ENCODE measurements at regions not wholly inside any gene's neighbourhood (a gene's known extent, or its start where the extent isn't known, plus 50 kb on each side); places are given as distances from the start of the nearest gene placed in this dataset.

GRCh38 chr20:16970776-16971175 lies 222.6 kb downstream of the OTOR start:
- Histone ChIP-seq H3T11ph (ENCODE audit: low read length) (no peak overlapping the region), H3K27me3 (ENCODE audit: insufficient read depth, low read length) (no peaks in the 10 kb centered on the region), H2AFZ (ENCODE audit: low read length) (no peak overlapping the region), H4K20me1 (ENCODE audit: control insufficient read depth, insufficient read depth, insufficient read length) (no peaks in the 10 kb centered on the region), H3K4me2 (ENCODE audit: insufficient read depth, insufficient read length, low read length) (no peak overlapping the region), H4K8ac (replicated peaks; ENCODE audit: insufficient read length, low read depth, low read length) (no peak overlapping the region), H3K18ac (ENCODE audit: insufficient read length, low read depth, low read length) (no peak overlapping the region), H3K4me1 (ENCODE audit: insufficient read depth, low read length) (no peaks in the 10 kb centered on the region; the same call in 1 of the 2 replicates), H3K9me3 (ENCODE audit: control insufficient read depth, low read depth, low read length) (no peaks in the 10 kb centered on the region), H4K91ac (ENCODE audit: insufficient read length, low read depth, low read length) (no peak overlapping the region), H2BK5ac (ENCODE audit: insufficient read length, low read length) (no peak overlapping the region), H3K56ac (ENCODE audit: insufficient read length, low read depth, low read length) (no peak overlapping the region), H2AK5ac (ENCODE audit: insufficient read length, low read length) (no peak overlapping the region), H4K5ac (ENCODE audit: insufficient read length, low read depth, low read length) (no peak overlapping the region), H3K14ac (ENCODE audit: insufficient read depth, low read length) (no peak overlapping the region), H3K23ac (ENCODE audit: insufficient read length, low read depth, low read length) (no peak overlapping the region), H2BK12ac (ENCODE audit: insufficient read length, low read depth, low read length) (no peak overlapping the region), H3K23me2 (ENCODE audit: insufficient read length, low read depth, low read length, poor library complexity, severe bottlenecking) (no peaks in the 10 kb centered on the region), H2BK120ac (ENCODE audit: low read depth, low read length, poor library complexity, severe bottlenecking) (no peak overlapping the region), H3K4ac (ENCODE audit: low read depth, low read length) (no peak overlapping the region), H2BK15ac (ENCODE audit: low read depth, low read length) (no peak overlapping the region), H3K79me2 (ENCODE audit: insufficient read depth, low read length) (no peaks in the 10 kb centered on the region), H2BK20ac (ENCODE audit: low read depth, low read length, poor library complexity, severe bottlenecking) (no peak overlapping the region), H3K27ac (ENCODE audit: insufficient read length, low read depth, low read length) (no peak overlapping the region), H3K9ac (ENCODE audit: extremely low read depth, insufficient read length, low read length) (no peak overlapping the region), H3K79me1 (ENCODE audit: insufficient read depth, low read depth, low read length, poor library complexity, severe bottlenecking) (no peaks in the 10 kb centered on the region)
- H3K4me1 Mint-ChIP-seq: peaks cover 2 to 7% of the 10 kb centered on the region in 2 experiments; a peak in 2 of 4 replicates
- H3K27me3 Mint-ChIP-seq (ENCODE audit: low read depth): no peaks in the 10 kb centered on the region; the same call in 1 of the 2 replicates
- no peak for TF ChIP-seq CTCF (conservative IDR thresholded peaks at IDR 0.05)
- no CpG with 5 or more reads among the region's 3 CpGs for WGBS (ENCODE audit: extremely low coverage, insufficient read length, low lambda C conversion rate)
- no peak for DNase-seq
- peaks cover 0 to 6% (median 0%) of the 10 kb centered on the region in 3 experiments; a peak in 2 of 7 replicates for H3K36me3 Mint-ChIP-seq (ENCODE audit: insufficient read depth in 1 of 3, low read depth in 3 of 3)
- H3K27ac Mint-ChIP-seq: no peak overlapping the region
- H3K9me3 Mint-ChIP-seq: no peaks in the 10 kb centered on the region
- H3K4me3 Mint-ChIP-seq: no peak overlapping the region

All from H9 (cell line).